H1 (cell line): ENCODE measurements at regions not wholly inside any gene's neighbourhood (a gene's known extent, or its start where the extent isn't known, plus 50 kb on each side); places are given as distances from the start of the nearest gene placed in this dataset.

Experiments
- CTCF ChIA-PET: fragments of 300-600 bp; sonication (Branson Sonifier 250); formaldehyde crosslinking; loops from one replicate; lab custom pipeline; 2021; ENCODE audit not compliant: partially characterized antibody; lab: Charles Lee
- POLR2A ChIA-PET: fragments of 300-600 bp; sonication (Branson Sonifier 250); formaldehyde crosslinking; loops from one replicate; lab custom pipeline; 2021; ENCODE audit warnings: inconsistent platforms; ENCODE audit not compliant: partially characterized antibody; lab: Charles Lee
- DNase-seq, 2 experiments: peaks; one replicate each; pipeline versions ENCODE4 v3.0.0 to v3.0.0-alpha.2; 2010 to 2022; ENCODE audit warnings: low spot score in 2 of 2, low read depth in 1 of 2, mixed read lengths in 1 of 2
- FAIRE-seq: peaks from 2 replicates; lab custom pipeline; 2011; peaks lifted over from hg19 to GRCh38; lab: Jason Lieb, UNC
- H2AFZ ChIP-seq: 2 replicates; pipeline ENCODE4 v1.8.1; 2012; ENCODE audit warnings: low read length, inconsistent platforms
- H2AK5ac ChIP-seq: 2 replicates; pipeline ENCODE4 v1.6.1; 2013; ENCODE audit warnings: low read depth, low read length
- H2BK120ac ChIP-seq: replicated peaks from 2 replicates; pipeline ENCODE3; 2013; ENCODE audit warnings: low read depth, low read length, inconsistent platforms
- H2BK12ac ChIP-seq: 2 replicates; pipeline ENCODE4 v1.6.1; 2013; ENCODE audit warnings: low read depth, low read length
- H2BK15ac ChIP-seq: 2 replicates; pipeline ENCODE4 v1.6.1; 2013; ENCODE audit warnings: low read length
- H2BK20ac ChIP-seq: 2 replicates; pipeline ENCODE4 v1.6.1; 2013; ENCODE audit warnings: low read length
- H2BK5ac ChIP-seq: 2 replicates; pipeline ENCODE4 v1.6.1; 2013; ENCODE audit warnings: low read depth, low read length
- H3K14ac ChIP-seq: 2 replicates; pipeline ENCODE4 v1.6.1; 2013; ENCODE audit warnings: inconsistent platforms; ENCODE audit not compliant: insufficient read length
- H3K18ac ChIP-seq: 2 replicates; pipeline ENCODE4 v1.6.1; 2013; ENCODE audit warnings: low read length; ENCODE audit errors: extremely low read depth
- H3K23ac ChIP-seq: 2 replicates; pipeline ENCODE4 v1.6.1; 2013; ENCODE audit warnings: inconsistent platforms; ENCODE audit not compliant: insufficient read length
- H3K23me2 ChIP-seq: 2 replicates; pipeline ENCODE4 v1.6.1; 2013; ENCODE audit warnings: low read depth, low read length
- H3K27ac ChIP-seq: 2 replicates; pipeline ENCODE4 v1.6.1; 2011; ENCODE audit warnings: low read depth, low read length, inconsistent platforms
- H3K27me3 ChIP-seq, 4 experiments: replicated peaks in 1 of 4; 1 replicate in 1 of 4; 2 replicates in 3 of 4; pipeline versions ENCODE4 v1.6.1 to v1.8.1; 2011 to 2013; ENCODE audit warnings: low read length in 3 of 4, mild to moderate bottlenecking in 3 of 4, inconsistent platforms in 2 of 4, mixed read lengths in 2 of 4, moderate library complexity in 1 of 4; ENCODE audit not compliant: control insufficient read depth in 3 of 4, insufficient read depth in 3 of 4; ENCODE audit errors: extremely low read depth in 1 of 4
- H3K36me3 ChIP-seq, 4 experiments: 2 replicates each; pipeline versions ENCODE4 v1.6.1 to v1.8.1; 2011 to 2013; ENCODE audit warnings: mild to moderate bottlenecking in 4 of 4, low read length in 3 of 4, moderate library complexity in 2 of 4, control low read depth in 1 of 4, inconsistent platforms in 1 of 4; ENCODE audit not compliant: insufficient read depth in 4 of 4, control insufficient read depth in 2 of 4
- H3K4ac ChIP-seq: replicated peaks from 2 replicates; pipeline ENCODE3; 2013; ENCODE audit warnings: low read length, low read depth, mixed read lengths, inconsistent platforms; ENCODE audit not compliant: insufficient read length
- H3K4me1 ChIP-seq, 4 experiments: replicated peaks in 1 of 4; 1 replicate in 1 of 4; 2 replicates in 3 of 4; pipeline versions ENCODE4 v1.6.1 to v1.8.1; 2011 to 2013; ENCODE audit warnings: low read length in 3 of 4, inconsistent platforms in 2 of 4, mixed read lengths in 1 of 4; ENCODE audit not compliant: insufficient read depth in 4 of 4, control insufficient read depth in 3 of 4
- H3K4me2 ChIP-seq, 2 experiments: 2 replicates each; pipeline versions ENCODE4 v1.6.1 to v1.8.1; 2011 to 2013; ENCODE audit warnings: low read depth in 2 of 2, low read length in 2 of 2, control low read depth in 1 of 2, inconsistent platforms in 1 of 2, mild to moderate bottlenecking in 1 of 2; ENCODE audit not compliant: insufficient read depth in 1 of 2
- H3K4me3 ChIP-seq, 4 experiments: fragments of 200-600, 300-600 bp in 1 of 4; sonication (generic), shearing (Covaris generic), sonication (Bioruptor Twin) in 1 of 4; 2 replicates each; pipeline versions ENCODE4 v1.5.1 to v1.8.1; 2011 to 2016; ENCODE audit warnings: low read length in 4 of 4, low read depth in 3 of 4, control low read depth in 2 of 4, inconsistent platforms in 2 of 4, mild to moderate bottlenecking in 2 of 4, mixed read lengths in 1 of 4, moderate library complexity in 1 of 4; ENCODE audit not compliant: insufficient read depth in 2 of 4; ENCODE audit errors: extremely low read depth in 1 of 4
- H3K56ac ChIP-seq: replicated peaks from 2 replicates; pipeline ENCODE3; 2013; ENCODE audit warnings: low read depth, mild to moderate bottlenecking, mixed read lengths, low read length, inconsistent platforms; ENCODE audit not compliant: insufficient read length
- H3K79me1 ChIP-seq: 2 replicates; pipeline ENCODE4 v1.6.1; 2013; ENCODE audit warnings: low read depth, low read length, control low read depth
- H3K79me2 ChIP-seq, 2 experiments: 2 replicates each; pipeline versions ENCODE4 v1.6.1 to v1.8.1; 2012 to 2013; ENCODE audit warnings: low read length in 2 of 2, mild to moderate bottlenecking in 2 of 2, inconsistent platforms in 1 of 2; ENCODE audit not compliant: insufficient read depth in 2 of 2, control insufficient read depth in 1 of 2
- H3K9ac ChIP-seq, 4 experiments: replicated peaks in 1 of 4; 1 replicate in 1 of 4; 2 replicates in 3 of 4; pipeline versions ENCODE4 v1.6.1 to v1.8.1; 2011 to 2013; ENCODE audit warnings: low read depth in 3 of 4, low read length in 3 of 4, control low read depth in 2 of 4, mild to moderate bottlenecking in 2 of 4, moderate library complexity in 2 of 4, inconsistent platforms in 1 of 4; ENCODE audit errors: extremely low read depth in 1 of 4
- H3K9me3 ChIP-seq, 2 experiments: 2 replicates each; pipeline versions ENCODE4 v1.6.1 to v1.8.1; 2012 to 2013; ENCODE audit warnings: mild to moderate bottlenecking in 2 of 2, moderate library complexity in 2 of 2, control low read depth in 1 of 2, inconsistent platforms in 1 of 2, low read depth in 1 of 2, low read length in 1 of 2, mixed read lengths in 1 of 2; ENCODE audit not compliant: insufficient read depth in 2 of 2
- H4K20me1 ChIP-seq, 2 experiments: replicated peaks in 1 of 2; 2 replicates each; pipeline versions ENCODE3 to v1.8.1; 2011 to 2013; ENCODE audit warnings: inconsistent platforms in 2 of 2, low read length in 2 of 2, mild to moderate bottlenecking in 1 of 2; ENCODE audit not compliant: insufficient read depth in 2 of 2, control insufficient read depth in 1 of 2
- H4K5ac ChIP-seq: 2 replicates; pipeline ENCODE4 v1.6.1; 2013; ENCODE audit warnings: low read length, low read depth, mixed read lengths, inconsistent platforms; ENCODE audit not compliant: insufficient read length
- H4K8ac ChIP-seq: 2 replicates; pipeline ENCODE4 v1.8.0; 2013; ENCODE audit warnings: mild to moderate bottlenecking, moderate library complexity, low read length, inconsistent platforms; ENCODE audit not compliant: insufficient read depth; ENCODE audit errors: extremely low read depth
- H4K91ac ChIP-seq: replicated peaks from 2 replicates; pipeline ENCODE3; 2013; ENCODE audit warnings: low read length, mixed read lengths, inconsistent platforms; ENCODE audit not compliant: insufficient read length
- GTF2F1 ChIP-seq: IDR thresholded peaks from 2 replicates; pipeline ENCODE4 v1.6.1; 2012; ENCODE audit warnings: low read depth, low read length, improper control_type of control experiment, borderline replicate concordance
- HDAC6 ChIP-seq: IDR thresholded peaks from one replicate; pipeline ENCODE4 v1.7.1; 2012; ENCODE audit warnings: low read depth, mild to moderate bottlenecking, inconsistent platforms, low read length, moderate library complexity
- NRF1 ChIP-seq: IDR thresholded peaks from 2 replicates; pipeline ENCODE4 v1.6.1; 2011; ENCODE audit warnings: mild to moderate bottlenecking, low read depth, low read length, improper control_type of control experiment
- WGBS, 2 experiments: shearing (Covaris generic) in 1 of 2; methylation state at CpG; one replicate each; pipeline versions ENCODE4 v1.1.6 to v1.1.7; 2013 to 2015; ENCODE audit warnings: low lambda C conversion rate in 2 of 2, mixed read lengths in 2 of 2, inconsistent platforms in 1 of 2, low coverage in 1 of 2, missing lambda C conversion rate in 1 of 2; ENCODE audit not compliant: insufficient replicate concordance in 2 of 2, insufficient coverage in 1 of 2, insufficient read length in 1 of 2; ENCODE audit errors: extremely low coverage in 1 of 2, missing lambda C conversion rate in 1 of 2; 5-methylcytosine and 5-hydroxymethylcytosine counted together
- TF ChIP-seq, protein P1 (sequence below): IDR thresholded peaks from 2 replicates; pipeline ENCODE4 v1.6.1; 2012; ENCODE audit warnings: inconsistent platforms
- TF ChIP-seq, protein P2 (sequence below): IDR thresholded peaks from 2 replicates; pipeline ENCODE4 v1.6.1; 2011; ENCODE audit warnings: low read depth, mild to moderate bottlenecking, low read length; ENCODE audit not compliant: insufficient read depth

DNA sequence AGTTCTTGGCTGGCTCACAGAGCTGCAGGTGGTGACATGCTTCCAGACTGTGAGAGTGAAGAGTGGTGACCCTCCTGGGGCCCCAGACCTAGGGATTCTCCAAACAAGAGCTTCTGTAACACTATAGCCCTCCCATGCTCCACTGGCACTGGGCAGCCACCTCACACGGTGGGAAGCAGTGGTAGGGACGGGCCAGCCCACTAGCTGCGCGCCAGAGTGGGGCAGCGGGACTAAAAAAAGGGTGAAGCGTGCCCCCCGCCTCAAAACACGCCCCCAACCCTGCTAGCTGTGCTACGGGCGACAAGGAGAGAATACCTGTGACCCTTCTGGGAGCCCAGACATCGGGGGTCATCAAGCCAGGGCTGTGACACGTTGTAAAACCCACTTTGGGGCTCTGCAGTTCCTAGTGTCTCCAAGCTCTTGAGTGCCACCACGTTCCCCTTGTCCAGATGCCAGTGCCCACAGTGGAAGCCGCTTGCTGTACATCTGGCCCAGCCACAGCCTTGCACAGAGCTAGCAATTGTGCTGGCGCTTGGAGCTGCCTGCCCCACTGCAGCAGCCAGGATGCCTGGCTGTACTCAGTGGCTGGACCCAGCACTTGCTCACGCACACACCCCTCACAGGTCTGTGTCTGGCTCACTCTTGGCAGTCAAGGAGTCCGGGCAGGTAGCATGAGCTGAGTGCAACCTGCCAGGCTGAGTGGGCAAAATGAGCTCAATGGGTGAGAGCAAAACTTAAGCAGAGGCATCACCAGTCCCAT lies 100.0 kb downstream of the DCAF12L2 start:
- no peak for FAIRE-seq
- 84% methylated on average over 6 of the region's 17 CpGs; no CpG with 5 or more reads in 1 of the 2 experiments for WGBS, 2 experiments

More for the DNA sequence above, 100.0 kb downstream of the DCAF12L2 start:
- no peaks in the 10 kb centered on the region for H3K79me2 ChIP-seq
- no peak overlapping the region for H3K4me3 ChIP-seq
- H3K9ac ChIP-seq = no peak overlapping the region
- DNase-seq = no peak
- H3K23ac ChIP-seq = no peak overlapping the region
- H3K4ac ChIP-seq = no peak overlapping the region
- H3K79me1 ChIP-seq = no peaks in the 10 kb centered on the region
- H3K4me1 ChIP-seq = no peaks in the 10 kb centered on the region
- POLR2A ChIA-PET = no interaction called here
- no peak overlapping the region for H4K8ac ChIP-seq
- no peak overlapping the region for H2AK5ac ChIP-seq
- H2BK120ac ChIP-seq = no peak overlapping the region
- no peak overlapping the region for H3K14ac ChIP-seq
- no peak overlapping the region for H2BK5ac ChIP-seq
- no peaks in the 10 kb centered on the region for H3K23me2 ChIP-seq
- H4K5ac ChIP-seq = no peak overlapping the region
- no peaks in the 10 kb centered on the region for H4K20me1 ChIP-seq
- no peak overlapping the region for H3K56ac ChIP-seq
- H2BK15ac ChIP-seq = no peak overlapping the region
- TF ChIP-seq NRF1 (no peak), HDAC6 (no peak), GTF2F1 (no peak)
- TF ChIP-seq, protein P1, sequence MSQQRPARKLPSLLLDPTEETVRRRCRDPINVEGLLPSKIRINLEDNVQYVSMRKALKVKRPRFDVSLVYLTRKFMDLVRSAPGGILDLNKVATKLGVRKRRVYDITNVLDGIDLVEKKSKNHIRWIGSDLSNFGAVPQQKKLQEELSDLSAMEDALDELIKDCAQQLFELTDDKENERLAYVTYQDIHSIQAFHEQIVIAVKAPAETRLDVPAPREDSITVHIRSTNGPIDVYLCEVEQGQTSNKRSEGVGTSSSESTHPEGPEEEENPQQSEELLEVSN = no peak
- TF ChIP-seq, protein P2, sequence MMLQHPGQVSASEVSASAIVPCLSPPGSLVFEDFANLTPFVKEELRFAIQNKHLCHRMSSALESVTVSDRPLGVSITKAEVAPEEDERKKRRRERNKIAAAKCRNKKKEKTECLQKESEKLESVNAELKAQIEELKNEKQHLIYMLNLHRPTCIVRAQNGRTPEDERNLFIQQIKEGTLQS = no peak
- TF ChIP-seq, all 59 proteins: peak for 0
- Histone ChIP-seq H3K36me3 (no peaks in the 10 kb centered on the region), H3K27ac (no peak overlapping the region), H3K27me3 (no peaks in the 10 kb centered on the region), H3K9me3 (no peaks in the 10 kb centered on the region; a peak in 1 of 4 replicates), H4K91ac (no peak overlapping the region), H2BK20ac (no peak overlapping the region), H2BK12ac (no peak overlapping the region), H2AFZ (no peak overlapping the region), H3K18ac (no peak overlapping the region), H3K4me2 (no peak overlapping the region)
- CTCF ChIA-PET = no interaction called here
